SK-N-SH (cell line): ENCODE measurements at regions not wholly inside any gene's neighbourhood (a gene's known extent, or its start where the extent isn't known, plus 50 kb on each side); places are given as distances from the start of the nearest gene placed in this dataset.

Source experiments
- CHD2 ChIP-seq: fragments of 150-350 bp; IDR thresholded peaks from 2 replicates; pipeline ENCODE4 v1.6.1; 2018; ENCODE audit warnings: low read length; ENCODE audit not compliant: partially characterized antibody
- CTCF ChIP-seq: fragments of 200-600 bp; sonication (generic); IDR thresholded peaks from 2 replicates; pipeline ENCODE4 v1.6.1; 2017; ENCODE audit warnings: antibody characterized with exemption, mild to moderate bottlenecking, moderate library complexity
- JUND ChIP-seq: IDR thresholded peaks from 2 replicates; pipeline ENCODE4 v1.4.0; 2012
- REST ChIP-seq: IDR thresholded peaks from 2 replicates; pipeline ENCODE4 v1.6.1; 2012; ENCODE audit warnings: mild to moderate bottlenecking, low read depth, low read length, moderate library complexity

- TF ChIP-seq REST (no peak), CTCF (no peak), JUND (no peak), CHD2 (no peak)
Observed at GRCh38 chr9:135251331-135251761, 163.9 kb downstream of the OLFM1 start.
